H1 (cell line): ENCODE measurements at regions not wholly inside any gene's neighbourhood (a gene's known extent, or its start where the extent isn't known, plus 50 kb on each side); places are given as distances from the start of the nearest gene placed in this dataset.

Experiments
- CTCF ChIA-PET: fragments of 300-600 bp; sonication (Branson Sonifier 250); formaldehyde crosslinking; loops from one replicate; lab custom pipeline; 2021; ENCODE audit not compliant: partially characterized antibody; lab: Charles Lee
- POLR2A ChIA-PET: fragments of 300-600 bp; sonication (Branson Sonifier 250); formaldehyde crosslinking; loops from one replicate; lab custom pipeline; 2021; ENCODE audit warnings: inconsistent platforms; ENCODE audit not compliant: partially characterized antibody; lab: Charles Lee
- DNase-seq, 2 experiments: peaks; one replicate each; pipeline versions ENCODE4 v3.0.0 to v3.0.0-alpha.2; 2010 to 2022; ENCODE audit warnings: low spot score in 2 of 2, low read depth in 1 of 2, mixed read lengths in 1 of 2
- FAIRE-seq: peaks from 2 replicates; lab custom pipeline; 2011; peaks lifted over from hg19 to GRCh38; lab: Jason Lieb, UNC
- H2AFZ ChIP-seq: 2 replicates; pipeline ENCODE4 v1.8.1; 2012; ENCODE audit warnings: low read length, inconsistent platforms
- H2AK5ac ChIP-seq: 2 replicates; pipeline ENCODE4 v1.6.1; 2013; ENCODE audit warnings: low read depth, low read length
- H2BK120ac ChIP-seq: replicated peaks from 2 replicates; pipeline ENCODE3; 2013; ENCODE audit warnings: low read depth, low read length, inconsistent platforms
- H2BK12ac ChIP-seq: 2 replicates; pipeline ENCODE4 v1.6.1; 2013; ENCODE audit warnings: low read depth, low read length
- H2BK15ac ChIP-seq: 2 replicates; pipeline ENCODE4 v1.6.1; 2013; ENCODE audit warnings: low read length
- H2BK20ac ChIP-seq: 2 replicates; pipeline ENCODE4 v1.6.1; 2013; ENCODE audit warnings: low read length
- H2BK5ac ChIP-seq: 2 replicates; pipeline ENCODE4 v1.6.1; 2013; ENCODE audit warnings: low read depth, low read length
- H3K14ac ChIP-seq: 2 replicates; pipeline ENCODE4 v1.6.1; 2013; ENCODE audit warnings: inconsistent platforms; ENCODE audit not compliant: insufficient read length
- H3K18ac ChIP-seq: 2 replicates; pipeline ENCODE4 v1.6.1; 2013; ENCODE audit warnings: low read length; ENCODE audit errors: extremely low read depth
- H3K23ac ChIP-seq: 2 replicates; pipeline ENCODE4 v1.6.1; 2013; ENCODE audit warnings: inconsistent platforms; ENCODE audit not compliant: insufficient read length
- H3K23me2 ChIP-seq: 2 replicates; pipeline ENCODE4 v1.6.1; 2013; ENCODE audit warnings: low read depth, low read length
- H3K27ac ChIP-seq: 2 replicates; pipeline ENCODE4 v1.6.1; 2011; ENCODE audit warnings: low read depth, low read length, inconsistent platforms
- H3K27me3 ChIP-seq, 4 experiments: replicated peaks in 1 of 4; 1 replicate in 1 of 4; 2 replicates in 3 of 4; pipeline versions ENCODE4 v1.6.1 to v1.8.1; 2011 to 2013; ENCODE audit warnings: low read length in 3 of 4, mild to moderate bottlenecking in 3 of 4, inconsistent platforms in 2 of 4, mixed read lengths in 2 of 4, moderate library complexity in 1 of 4; ENCODE audit not compliant: control insufficient read depth in 3 of 4, insufficient read depth in 3 of 4; ENCODE audit errors: extremely low read depth in 1 of 4
- H3K36me3 ChIP-seq, 4 experiments: 2 replicates each; pipeline versions ENCODE4 v1.6.1 to v1.8.1; 2011 to 2013; ENCODE audit warnings: mild to moderate bottlenecking in 4 of 4, low read length in 3 of 4, moderate library complexity in 2 of 4, control low read depth in 1 of 4, inconsistent platforms in 1 of 4; ENCODE audit not compliant: insufficient read depth in 4 of 4, control insufficient read depth in 2 of 4
- H3K4ac ChIP-seq: replicated peaks from 2 replicates; pipeline ENCODE3; 2013; ENCODE audit warnings: low read length, low read depth, mixed read lengths, inconsistent platforms; ENCODE audit not compliant: insufficient read length
- H3K4me1 ChIP-seq, 4 experiments: replicated peaks in 1 of 4; 1 replicate in 1 of 4; 2 replicates in 3 of 4; pipeline versions ENCODE4 v1.6.1 to v1.8.1; 2011 to 2013; ENCODE audit warnings: low read length in 3 of 4, inconsistent platforms in 2 of 4, mixed read lengths in 1 of 4; ENCODE audit not compliant: insufficient read depth in 4 of 4, control insufficient read depth in 3 of 4
- H3K4me2 ChIP-seq, 2 experiments: 2 replicates each; pipeline versions ENCODE4 v1.6.1 to v1.8.1; 2011 to 2013; ENCODE audit warnings: low read depth in 2 of 2, low read length in 2 of 2, control low read depth in 1 of 2, inconsistent platforms in 1 of 2, mild to moderate bottlenecking in 1 of 2; ENCODE audit not compliant: insufficient read depth in 1 of 2
- H3K4me3 ChIP-seq, 4 experiments: fragments of 200-600, 300-600 bp in 1 of 4; sonication (generic), shearing (Covaris generic), sonication (Bioruptor Twin) in 1 of 4; 2 replicates each; pipeline versions ENCODE4 v1.5.1 to v1.8.1; 2011 to 2016; ENCODE audit warnings: low read length in 4 of 4, low read depth in 3 of 4, control low read depth in 2 of 4, inconsistent platforms in 2 of 4, mild to moderate bottlenecking in 2 of 4, mixed read lengths in 1 of 4, moderate library complexity in 1 of 4; ENCODE audit not compliant: insufficient read depth in 2 of 4; ENCODE audit errors: extremely low read depth in 1 of 4
- H3K56ac ChIP-seq: replicated peaks from 2 replicates; pipeline ENCODE3; 2013; ENCODE audit warnings: low read depth, mild to moderate bottlenecking, mixed read lengths, low read length, inconsistent platforms; ENCODE audit not compliant: insufficient read length
- H3K79me1 ChIP-seq: 2 replicates; pipeline ENCODE4 v1.6.1; 2013; ENCODE audit warnings: low read depth, low read length, control low read depth
- H3K79me2 ChIP-seq, 2 experiments: 2 replicates each; pipeline versions ENCODE4 v1.6.1 to v1.8.1; 2012 to 2013; ENCODE audit warnings: low read length in 2 of 2, mild to moderate bottlenecking in 2 of 2, inconsistent platforms in 1 of 2; ENCODE audit not compliant: insufficient read depth in 2 of 2, control insufficient read depth in 1 of 2
- H3K9ac ChIP-seq, 4 experiments: replicated peaks in 1 of 4; 1 replicate in 1 of 4; 2 replicates in 3 of 4; pipeline versions ENCODE4 v1.6.1 to v1.8.1; 2011 to 2013; ENCODE audit warnings: low read depth in 3 of 4, low read length in 3 of 4, control low read depth in 2 of 4, mild to moderate bottlenecking in 2 of 4, moderate library complexity in 2 of 4, inconsistent platforms in 1 of 4; ENCODE audit errors: extremely low read depth in 1 of 4
- H3K9me3 ChIP-seq, 2 experiments: 2 replicates each; pipeline versions ENCODE4 v1.6.1 to v1.8.1; 2012 to 2013; ENCODE audit warnings: mild to moderate bottlenecking in 2 of 2, moderate library complexity in 2 of 2, control low read depth in 1 of 2, inconsistent platforms in 1 of 2, low read depth in 1 of 2, low read length in 1 of 2, mixed read lengths in 1 of 2; ENCODE audit not compliant: insufficient read depth in 2 of 2
- H4K20me1 ChIP-seq, 2 experiments: replicated peaks in 1 of 2; 2 replicates each; pipeline versions ENCODE3 to v1.8.1; 2011 to 2013; ENCODE audit warnings: inconsistent platforms in 2 of 2, low read length in 2 of 2, mild to moderate bottlenecking in 1 of 2; ENCODE audit not compliant: insufficient read depth in 2 of 2, control insufficient read depth in 1 of 2
- H4K5ac ChIP-seq: 2 replicates; pipeline ENCODE4 v1.6.1; 2013; ENCODE audit warnings: low read length, low read depth, mixed read lengths, inconsistent platforms; ENCODE audit not compliant: insufficient read length
- H4K8ac ChIP-seq: 2 replicates; pipeline ENCODE4 v1.8.0; 2013; ENCODE audit warnings: mild to moderate bottlenecking, moderate library complexity, low read length, inconsistent platforms; ENCODE audit not compliant: insufficient read depth; ENCODE audit errors: extremely low read depth
- H4K91ac ChIP-seq: replicated peaks from 2 replicates; pipeline ENCODE3; 2013; ENCODE audit warnings: low read length, mixed read lengths, inconsistent platforms; ENCODE audit not compliant: insufficient read length
- FOSL1 ChIP-seq: IDR thresholded peaks from 2 replicates; pipeline ENCODE4 v1.6.1; 2011; ENCODE audit warnings: mild to moderate bottlenecking, low read depth, low read length, moderate library complexity; ENCODE audit not compliant: insufficient read depth
- SAP30 ChIP-seq: fragments of 300-600 bp; sonication (generic); IDR thresholded peaks from 2 replicates; pipeline ENCODE4 v1.7.1; 2012; ENCODE audit warnings: low read length, moderate library complexity, mild to moderate bottlenecking, inconsistent platforms; ENCODE audit not compliant: insufficient read depth, insufficient replicate concordance
- SIRT6 ChIP-seq: IDR thresholded peaks from one replicate; pipeline ENCODE4 v1.7.1; 2012; ENCODE audit warnings: low read length, inconsistent platforms
- WGBS, 2 experiments: shearing (Covaris generic) in 1 of 2; methylation state at CpG; one replicate each; pipeline versions ENCODE4 v1.1.6 to v1.1.7; 2013 to 2015; ENCODE audit warnings: low lambda C conversion rate in 2 of 2, mixed read lengths in 2 of 2, inconsistent platforms in 1 of 2, low coverage in 1 of 2, missing lambda C conversion rate in 1 of 2; ENCODE audit not compliant: insufficient replicate concordance in 2 of 2, insufficient coverage in 1 of 2, insufficient read length in 1 of 2; ENCODE audit errors: extremely low coverage in 1 of 2, missing lambda C conversion rate in 1 of 2; 5-methylcytosine and 5-hydroxymethylcytosine counted together

GRCh38 chr10:121148921-121149320 lies 297.8 kb downstream of the WDR11 start:
- no peak overlapping the region for H2BK20ac ChIP-seq
- H2BK5ac ChIP-seq, result no peak overlapping the region
- ChIA-PET CTCF (no interaction called here), POLR2A (no interaction called here)
- H3K14ac ChIP-seq, result no peak overlapping the region
- H4K20me1 ChIP-seq, result no peaks in the 10 kb centered on the region
- FAIRE-seq, result no peak
- peaks cover 2% of the 10 kb centered on the region in 2 experiments; a peak in 2 of 4 replicates for H3K9me3 ChIP-seq
- no peak overlapping the region for H2BK12ac ChIP-seq
- H4K91ac ChIP-seq, result no peak overlapping the region
- H4K5ac ChIP-seq, result no peak overlapping the region
- H3K18ac ChIP-seq, result no peak overlapping the region
- no peak overlapping the region for H3K27ac ChIP-seq
- no peaks in the 10 kb centered on the region for H3K36me3 ChIP-seq
- no peak for DNase-seq
- no peak overlapping the region for H2AFZ ChIP-seq
- no peaks in the 10 kb centered on the region for H3K79me1 ChIP-seq
- no peak overlapping the region for H3K4me2 ChIP-seq
- no peak overlapping the region for H3K9ac ChIP-seq
- H3K79me2 ChIP-seq, result no peaks in the 10 kb centered on the region
- H3K4me3 ChIP-seq, result no peak overlapping the region
- no peak overlapping the region for H2BK15ac ChIP-seq
- 88% methylated on average over 13 of the region's 13 CpGs; no CpG with 5 or more reads in 1 of the 2 experiments for WGBS, 2 experiments
- H4K8ac ChIP-seq, result no peak overlapping the region
- H3K4me1 ChIP-seq, result peaks cover 0 to 7% (median 2%) of the 10 kb centered on the region in 4 experiments; a peak in 2 of 7 replicates
- H2AK5ac ChIP-seq, result no peak overlapping the region
- no peak overlapping the region for H2BK120ac ChIP-seq
- H3K23ac ChIP-seq, result no peak overlapping the region
- no peaks in the 10 kb centered on the region for H3K27me3 ChIP-seq
- TF ChIP-seq SIRT6 (no peak), SAP30 (no peak), FOSL1 (no peak)
- no peak overlapping the region for H3K4ac ChIP-seq
- no peaks in the 10 kb centered on the region for H3K23me2 ChIP-seq
- H3K56ac ChIP-seq, result no peak overlapping the region
